Activated T-helper 9 cell treated with anti-CD3 and anti-CD28 coated beads, Interleukin-2, amount 50 U/mL, for 16 hours (primary cell): ENCODE measurements at regions not wholly inside any gene's neighbourhood (a gene's known extent, or its start where the extent isn't known, plus 50 kb on each side); places are given as distances from the start of the nearest gene placed in this dataset.
"Not testable (repeated sequence)": the region's sequence is repeated elsewhere in the genome, so short reads cannot be mapped to it uniquely, and the experiment has no call there.

Source experiments
- DNase-seq: peaks from one replicate; pipeline ENCODE4 v3.0.0-alpha.2; 2020; ENCODE audit warnings: low read depth

- no peak for DNase-seq
These were observed 496.1 kb upstream of the CCDC54 start for GRCh38 chr3:106881186-106881585.

- no peak for DNase-seq
These were observed 494.9 kb upstream of the CCDC54 start for GRCh38 chr3:106882297-106882696.

- DNase-seq: no peak
These were observed 471.2 kb upstream of the CCDC54 start for GRCh38 chr3:106906074-106906473.

GRCh38 chr3:106908181-106908938 is 468.9 kb upstream of the CCDC54 start:
- DNase-seq: no peak

GRCh38 chr3:106913111-106913698 is 464.0 kb upstream of the CCDC54 start:
- no peak for DNase-seq

GRCh38 chr3:106913966-106914365 is 463.3 kb upstream of the CCDC54 start:
- no peak for DNase-seq

DNA sequence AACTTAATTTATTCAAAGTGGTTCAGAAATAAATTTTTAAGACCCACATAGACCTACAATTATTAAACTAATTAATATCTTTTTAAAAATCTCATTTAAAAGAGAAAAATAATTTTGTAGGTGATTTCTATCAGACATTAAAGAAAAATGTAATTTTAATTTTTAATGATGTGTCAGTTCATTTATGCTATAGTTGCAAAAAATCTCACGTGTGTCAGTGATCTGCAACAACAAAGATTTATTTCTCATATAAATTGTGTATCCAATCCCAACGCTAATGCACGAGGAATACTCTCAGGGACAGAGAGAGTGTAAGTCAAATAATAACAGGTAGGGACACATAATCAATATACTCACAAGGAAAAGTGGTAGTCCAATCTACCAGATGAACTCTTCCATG is 456.6 kb upstream of the CCDC54 start:
- no peak for DNase-seq

GRCh38 chr3:106929081-106929480 is 448.2 kb upstream of the CCDC54 start:
- no peak for DNase-seq

- no peak for DNase-seq
These were observed 447.2 kb upstream of the CCDC54 start for GRCh38 chr3:106930086-106930485.

DNA sequence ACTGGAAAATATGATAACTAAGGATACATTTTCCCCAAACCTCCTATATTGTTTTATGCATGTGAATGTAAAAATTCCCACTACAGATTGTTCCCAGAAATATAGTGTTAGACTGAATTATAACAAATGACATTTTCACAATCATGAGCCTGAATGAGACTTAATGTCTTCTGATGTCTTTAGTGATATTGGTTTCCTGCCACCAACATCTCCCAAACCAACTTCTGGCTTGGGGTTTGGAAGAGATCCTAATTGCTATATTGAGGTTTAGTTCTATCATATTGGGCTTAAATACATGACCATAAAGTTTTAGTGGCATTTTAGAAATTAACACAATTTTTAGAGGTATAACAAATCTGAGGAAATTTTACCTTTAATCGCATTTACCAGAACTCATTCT is 445.3 kb upstream of the CCDC54 start:
- no peak for DNase-seq

DNA sequence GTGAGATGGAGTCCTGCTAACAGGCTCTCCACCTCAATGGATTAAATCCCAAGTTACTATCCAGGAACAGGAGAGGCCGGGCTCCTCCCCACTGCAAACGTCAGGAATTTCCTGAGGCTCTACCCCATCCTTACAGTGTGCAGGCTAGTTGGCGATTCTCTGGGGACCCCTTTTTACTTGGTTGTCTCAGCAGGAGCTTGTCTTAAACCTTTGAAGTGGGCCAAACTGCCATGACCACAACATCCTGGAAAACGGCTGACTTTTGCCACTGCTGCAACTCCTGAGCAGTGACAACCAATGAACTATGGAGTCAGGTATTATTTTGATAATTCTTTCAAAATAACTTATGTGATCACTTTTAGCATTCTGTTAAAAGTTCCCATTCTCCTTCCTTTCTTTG is 440.9 kb upstream of the CCDC54 start:
- DNase-seq: no peak

DNA sequence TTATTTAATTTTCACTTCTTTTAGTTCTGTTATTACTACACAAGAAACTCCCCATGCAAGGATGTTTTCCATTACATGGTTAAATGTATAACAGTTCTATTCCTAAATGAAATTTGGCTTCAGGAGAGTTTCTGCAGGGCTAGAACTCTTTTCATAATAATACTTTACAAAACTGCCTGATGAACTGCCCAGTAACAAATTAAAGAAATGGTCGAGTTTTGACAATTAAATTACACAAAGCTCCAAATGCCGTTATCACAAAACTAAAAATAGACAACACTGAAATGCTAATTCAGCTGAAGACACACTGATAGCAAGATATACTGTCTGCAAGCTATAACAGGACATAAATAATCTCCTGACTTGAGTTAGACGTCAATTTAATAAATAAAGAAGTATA is 435.2 kb upstream of the CCDC54 start:
- DNase-seq: no peak

- DNase-seq: no peak
These were observed 434.2 kb upstream of the CCDC54 start for GRCh38 chr3:106943071-106943470.

DNA sequence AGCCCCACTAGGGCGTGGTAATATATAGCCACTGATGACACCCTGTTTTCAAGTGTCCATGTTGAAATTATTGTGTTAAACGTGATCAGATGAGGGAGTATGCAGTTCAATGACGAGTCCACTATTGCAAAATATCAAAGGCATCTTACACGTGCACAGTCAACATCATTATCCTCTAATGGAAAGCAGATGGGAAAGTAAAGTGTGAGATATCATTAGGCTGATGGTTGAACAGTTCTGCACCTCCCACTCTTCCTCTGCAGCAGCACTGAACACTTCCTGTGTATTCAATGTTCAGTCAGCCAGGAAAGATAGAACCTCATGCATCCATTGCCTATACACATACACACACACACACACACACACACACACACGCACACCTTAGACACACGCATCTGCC is 431.8 kb upstream of the CCDC54 start:
- DNase-seq: no peak

- DNase-seq: no peak
These were observed 430.4 kb upstream of the CCDC54 start for GRCh38 chr3:106946866-106947265.

DNA sequence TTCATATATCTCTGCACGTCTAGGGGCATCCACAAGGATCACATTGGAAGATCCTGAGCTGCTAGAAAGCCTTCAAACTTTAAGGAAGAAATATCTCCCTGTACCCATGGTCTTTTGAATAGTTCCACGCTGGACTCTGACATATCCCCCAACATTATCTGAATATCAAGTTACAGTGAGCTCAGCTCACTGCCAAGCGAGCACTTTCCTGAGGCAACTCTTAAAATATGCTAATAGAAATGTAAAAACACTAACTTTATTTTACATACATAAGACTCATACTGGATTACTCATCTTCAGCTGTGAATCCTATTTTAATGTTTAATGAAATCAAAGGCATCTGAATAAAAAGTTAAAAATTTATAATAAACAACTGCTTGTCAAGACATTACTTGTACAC is 420.2 kb upstream of the CCDC54 start:
- DNase-seq: no peak

DNA sequence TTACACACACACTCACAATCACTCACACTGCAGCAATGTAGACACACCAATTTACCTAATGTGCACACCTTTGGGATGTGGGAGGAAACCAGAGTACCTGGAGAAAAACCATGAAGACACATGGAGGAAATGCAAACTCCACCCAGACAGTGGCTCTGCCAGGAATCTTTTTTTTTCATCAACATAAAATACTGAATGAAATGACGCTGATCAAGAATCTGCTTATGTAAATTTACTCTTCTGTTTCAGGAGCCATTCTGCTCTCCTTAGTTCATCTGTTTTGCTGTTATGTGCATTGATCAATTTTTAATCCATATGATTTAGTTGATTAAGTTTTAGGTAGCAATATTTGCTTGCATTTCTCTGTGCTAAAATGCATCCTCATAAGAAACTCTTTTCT is 414.2 kb upstream of the CCDC54 start:
- DNase-seq: no peak

GRCh38 chr3:106963442-106963841 is 413.8 kb upstream of the CCDC54 start:
- no peak for DNase-seq

DNA sequence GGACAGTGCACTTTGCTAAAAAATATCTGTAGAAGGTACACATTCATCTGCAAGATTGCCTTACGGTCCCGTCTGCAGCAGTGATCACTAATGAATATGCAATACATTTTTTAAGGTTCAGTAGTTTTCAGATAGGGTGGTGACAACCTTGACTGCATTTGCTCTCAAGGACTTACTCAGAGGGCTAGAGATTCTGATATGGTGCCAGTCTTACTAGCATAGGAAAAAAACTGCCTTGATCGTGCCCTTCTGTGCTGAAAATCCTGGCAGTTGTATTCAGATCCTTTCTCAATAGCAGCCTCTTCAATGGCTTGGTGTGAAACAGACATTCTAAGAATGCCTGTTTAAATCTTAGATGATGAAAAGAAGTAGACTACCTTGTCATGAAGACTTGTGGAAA is 411.9 kb upstream of the CCDC54 start:
- no peak for DNase-seq

DNA sequence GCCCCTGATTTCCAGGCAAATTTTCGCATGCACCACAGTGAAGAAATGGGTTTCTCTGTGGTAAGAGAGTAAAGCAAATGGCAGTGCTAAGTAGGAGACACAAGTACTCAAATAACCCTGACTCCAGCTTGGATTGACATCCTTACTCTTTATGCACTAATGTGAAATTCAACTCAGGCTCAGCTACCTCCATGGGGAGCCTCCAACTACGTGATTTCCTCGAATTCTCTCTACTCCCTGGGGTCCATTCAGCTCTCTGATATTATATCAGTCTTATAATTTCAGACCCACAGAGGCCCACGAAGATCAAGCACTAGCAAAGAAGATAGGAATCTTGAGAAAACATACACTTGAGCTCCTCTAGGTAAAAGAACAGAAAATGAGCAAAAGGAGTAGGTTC is 407.6 kb upstream of the CCDC54 start:
- no peak for DNase-seq

GRCh38 chr3:106981392-106981791 is 395.8 kb upstream of the CCDC54 start:
- DNase-seq: no peak

DNA sequence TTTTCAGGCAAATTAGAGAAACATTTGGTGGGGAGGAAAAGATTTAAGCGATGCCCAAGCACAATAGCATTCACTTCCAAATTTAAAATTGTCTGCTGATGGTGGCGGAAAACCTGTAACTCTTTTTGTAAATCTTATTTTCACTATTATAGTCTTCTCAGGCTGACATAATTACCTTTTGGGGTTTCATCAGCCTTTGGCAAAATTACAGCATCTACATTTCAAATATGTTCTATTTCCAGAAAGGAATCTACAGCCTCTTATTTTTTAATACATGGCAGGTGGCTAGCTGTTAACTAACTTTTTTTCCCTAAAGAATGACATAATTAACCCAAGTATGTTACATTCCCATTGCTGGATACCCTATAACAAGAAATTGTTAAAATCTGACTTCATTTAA is 391.5 kb upstream of the CCDC54 start:
- no peak for DNase-seq

GRCh38 chr3:106998841-106999682 is 378.2 kb upstream of the CCDC54 start:
- DNase-seq: not testable (repeated sequence)
